HG02763 (cell line): ENCODE measurements at regions not wholly inside any gene's neighbourhood (a gene's known extent, or its start where the extent isn't known, plus 50 kb on each side); places are given as distances from the start of the nearest gene placed in this dataset.
"Not testable (repeated sequence)": the region's sequence is repeated elsewhere in the genome, so short reads cannot be mapped to it uniquely, and the experiment has no call there.

Source experiments
- ATAC-seq: cut with Tn5 transposase; IDR thresholded peaks from one replicate; pipeline ENCODE4 v1.9.1; 2021; ENCODE audit warnings: mild to moderate bottlenecking, moderate library complexity; ENCODE audit not compliant: unreplicated experiment

GRCh38 chr3:157921811-157922210 lies 184.4 kb downstream of the SHOX2 start:
- ATAC-seq: no peak

GRCh38 chr3:157920822-157921700 lies 185.2 kb downstream of the SHOX2 start:
- ATAC-seq: no peak

- ATAC-seq: no peak
Measured at GRCh38 chr3:157919319-157919887, 186.8 kb downstream of the SHOX2 start.

DNA sequence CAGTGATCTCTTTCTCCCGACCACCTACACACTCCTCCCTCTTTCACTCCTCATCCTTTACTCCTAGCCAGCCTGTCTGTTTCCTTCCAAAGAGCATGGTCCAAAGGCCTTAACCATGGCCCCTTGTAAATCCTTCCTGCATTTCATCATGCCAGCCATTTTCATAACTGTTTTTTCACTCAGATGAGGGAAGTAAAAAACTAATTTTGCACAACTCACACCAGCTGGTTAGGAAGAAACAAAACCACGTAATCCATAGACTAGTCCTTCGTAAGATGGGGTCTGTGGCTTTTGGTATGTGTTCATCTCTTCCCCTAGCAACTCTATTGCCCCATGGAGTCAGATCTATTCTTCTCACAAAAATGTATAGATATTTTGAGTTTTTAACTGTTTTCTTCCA lies 187.8 kb downstream of the SHOX2 start:
- ATAC-seq: no peak

DNA sequence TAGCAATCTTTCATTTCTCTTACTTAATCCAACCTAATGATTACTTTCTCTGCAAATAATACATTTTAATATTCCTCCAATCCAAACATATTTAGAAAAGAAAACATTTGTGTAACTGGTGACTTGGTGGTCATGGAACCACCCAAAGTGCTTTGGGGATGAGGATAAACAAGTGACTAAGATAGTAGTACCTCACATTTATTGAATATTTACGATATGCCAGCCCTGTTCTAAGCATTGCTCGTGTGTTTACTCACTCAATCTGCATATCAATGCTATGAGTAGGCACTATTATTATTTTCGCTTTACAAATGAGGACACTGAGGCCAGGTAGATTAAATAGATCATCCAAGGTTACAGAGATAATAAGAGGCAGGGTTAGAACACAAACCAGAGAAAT lies 189.5 kb downstream of the SHOX2 start:
- no peak for ATAC-seq

DNA sequence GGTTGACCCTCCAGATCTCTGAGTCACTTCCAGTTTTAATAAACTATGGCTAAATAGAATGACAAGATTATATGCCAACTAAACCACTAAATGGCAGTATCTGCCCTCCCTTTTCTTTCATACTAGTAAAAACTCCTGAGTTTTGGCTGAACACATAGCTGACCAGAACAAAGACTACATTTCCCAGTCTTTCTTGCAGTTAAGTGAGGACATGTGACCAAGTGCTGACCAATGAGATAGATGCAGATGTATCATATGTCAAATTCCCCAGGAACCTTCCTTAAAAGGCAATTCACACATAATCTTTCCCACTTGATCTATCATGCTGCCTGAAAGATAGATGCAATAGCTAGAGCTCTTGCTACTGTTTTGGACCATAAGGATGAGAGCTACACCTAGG lies 191.3 kb downstream of the SHOX2 start:
- no peak for ATAC-seq

DNA sequence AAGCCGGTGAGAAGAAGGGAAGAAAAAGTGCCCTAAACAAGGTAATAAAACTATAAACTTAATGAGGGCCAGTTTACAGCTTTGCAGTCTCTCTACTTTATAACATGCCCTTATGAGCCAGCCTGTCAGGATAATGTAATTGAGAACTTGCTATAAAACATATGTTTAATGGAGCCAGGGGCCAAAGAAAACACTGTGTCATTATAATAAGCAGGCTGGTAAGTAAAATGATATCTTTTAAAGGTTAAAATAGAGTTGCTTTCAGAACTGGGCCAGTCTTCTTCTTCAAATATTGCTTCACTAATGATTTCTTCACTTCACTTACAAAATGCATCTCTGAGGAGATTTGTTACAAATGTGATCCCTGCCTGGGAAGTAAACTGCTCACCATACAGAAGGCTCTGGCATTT lies 192.5 kb downstream of the SHOX2 start:
- ATAC-seq: no peak

- ATAC-seq: no peak
Measured at GRCh38 chr3:157912514-157913451, 193.4 kb downstream of the SHOX2 start.

- ATAC-seq: no peak
Measured at GRCh38 chr3:157906627-157907026, 199.6 kb downstream of the SHOX2 start.

DNA sequence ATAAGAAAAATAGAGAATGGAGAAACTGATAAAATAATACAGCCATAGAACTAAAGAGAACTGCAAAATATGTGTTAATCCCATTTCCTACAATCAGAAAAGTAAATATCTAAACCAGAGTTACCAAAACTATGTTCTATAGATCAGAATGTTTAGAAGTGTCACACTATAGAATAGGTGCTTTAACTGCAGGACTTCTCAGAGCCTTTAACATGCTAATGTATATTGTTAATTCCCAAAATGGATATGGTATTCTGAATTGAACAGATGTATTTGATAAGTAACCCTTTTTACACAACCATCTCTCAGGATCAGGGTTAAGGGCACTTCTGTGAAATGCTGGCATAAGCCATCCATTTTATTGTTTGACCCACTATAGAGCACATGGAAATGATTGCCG lies 200.3 kb downstream of the SHOX2 start:
- no peak for ATAC-seq

DNA sequence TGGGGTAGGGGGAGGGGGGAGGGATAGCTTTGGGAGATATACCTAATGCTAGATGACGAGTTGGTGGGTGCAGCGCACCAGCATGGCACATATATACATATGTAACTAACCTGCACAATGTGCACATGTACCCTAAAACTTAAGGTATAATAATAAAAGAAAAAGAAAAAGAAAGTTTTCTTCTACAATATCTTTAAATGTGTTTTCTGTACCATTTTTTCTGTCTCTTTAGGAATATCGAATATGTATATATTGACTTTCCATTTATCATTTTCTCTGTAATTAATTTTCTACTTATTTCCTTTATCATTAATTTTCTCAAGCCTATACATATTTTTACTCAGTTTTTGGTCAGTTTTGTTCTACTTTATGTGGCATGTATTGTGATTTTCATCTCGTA lies 203.5 kb downstream of the SHOX2 start:
- not testable (repeated sequence) for ATAC-seq

DNA sequence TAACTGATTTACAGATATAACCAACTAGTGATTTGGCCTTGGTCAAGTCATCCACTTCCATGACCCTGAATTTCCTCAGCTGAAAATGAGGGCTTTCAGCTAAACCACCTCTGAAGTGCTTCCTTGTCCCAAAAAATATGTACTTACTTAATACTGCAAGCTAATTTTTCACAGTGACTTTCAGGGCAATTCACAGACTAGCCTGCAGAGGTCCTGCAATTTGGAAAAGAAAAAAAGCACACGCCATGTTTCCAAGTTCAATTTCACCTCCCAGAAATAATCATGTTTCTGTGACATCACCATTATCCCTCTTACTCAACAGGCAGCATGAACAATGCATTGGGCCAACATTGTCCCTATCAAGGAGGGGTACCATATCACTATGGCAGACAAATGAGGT lies 218.2 kb downstream of the SHOX2 start:
- ATAC-seq: no peak

DNA sequence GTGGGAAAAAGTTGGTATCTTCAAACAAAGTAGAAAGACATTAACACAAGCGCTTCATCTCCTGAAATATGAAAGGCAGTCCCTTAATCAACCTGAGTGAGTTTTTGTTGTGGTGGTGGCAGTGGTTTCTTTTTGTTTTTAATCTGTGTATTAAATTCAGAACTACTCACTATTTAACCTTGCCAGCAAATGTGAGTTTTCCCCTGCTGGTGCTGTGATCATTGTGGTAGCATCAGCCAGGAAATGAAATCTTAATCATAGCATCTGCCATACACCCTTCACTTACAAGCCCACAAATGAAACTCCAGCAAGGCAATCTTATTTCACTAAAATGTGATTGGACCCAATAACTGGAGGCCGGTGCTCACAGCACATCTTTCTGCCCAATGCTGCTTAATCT lies 229.7 kb downstream of the SHOX2 start:
- no peak for ATAC-seq

GRCh38 chr3:157872902-157873301 lies 233.3 kb downstream of the SHOX2 start:
- ATAC-seq: no peak

DNA sequence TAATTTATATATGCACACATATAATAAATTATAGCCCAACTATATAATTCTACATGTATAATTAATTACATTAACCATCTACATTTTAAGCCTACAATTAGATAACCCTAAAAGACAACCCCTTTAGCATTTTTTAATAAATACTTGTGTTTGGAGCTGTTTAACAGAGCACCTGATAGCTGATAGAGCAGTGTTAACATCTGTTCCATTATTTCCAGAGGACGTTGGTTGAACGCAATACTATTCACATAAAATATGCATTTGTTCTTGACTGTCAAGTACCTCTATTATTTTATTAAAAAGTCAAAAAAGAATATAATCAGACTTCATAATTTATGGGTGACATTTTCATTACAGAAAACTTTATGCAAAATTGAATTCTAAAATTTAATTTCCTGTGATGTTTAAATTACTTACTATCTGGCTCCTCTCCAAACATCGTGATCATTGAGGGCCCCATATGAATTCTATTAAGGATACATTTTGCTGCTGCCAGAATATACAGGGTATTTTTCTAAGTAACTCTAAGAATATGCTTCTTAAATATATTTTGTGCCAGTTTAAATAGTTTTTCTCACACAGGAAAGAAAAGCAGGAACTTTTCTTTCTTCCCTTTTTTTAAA lies 234.3 kb downstream of the SHOX2 start:
- no peak for ATAC-seq

GRCh38 chr3:157871248-157871647 lies 235.0 kb downstream of the SHOX2 start:
- ATAC-seq: no peak

DNA sequence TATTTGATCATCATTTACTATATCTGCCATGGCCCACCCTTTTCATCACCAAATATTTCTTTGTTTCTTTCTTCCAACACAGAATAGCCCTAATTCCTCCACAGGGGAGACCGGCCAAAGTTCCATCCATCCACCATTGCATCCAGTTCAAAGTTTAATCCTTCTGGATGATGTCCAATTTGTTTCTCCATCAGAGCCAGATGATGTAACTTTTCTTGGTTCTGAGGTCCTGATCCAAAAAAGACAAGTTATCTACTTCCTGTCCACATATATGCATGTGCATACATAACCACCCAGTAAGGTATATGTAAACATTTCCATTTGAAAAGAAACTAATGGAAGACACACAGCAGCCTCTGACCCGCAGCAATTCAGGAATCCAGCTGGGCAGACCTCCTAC lies 237.3 kb downstream of the SHOX2 start:
- ATAC-seq: no peak

DNA sequence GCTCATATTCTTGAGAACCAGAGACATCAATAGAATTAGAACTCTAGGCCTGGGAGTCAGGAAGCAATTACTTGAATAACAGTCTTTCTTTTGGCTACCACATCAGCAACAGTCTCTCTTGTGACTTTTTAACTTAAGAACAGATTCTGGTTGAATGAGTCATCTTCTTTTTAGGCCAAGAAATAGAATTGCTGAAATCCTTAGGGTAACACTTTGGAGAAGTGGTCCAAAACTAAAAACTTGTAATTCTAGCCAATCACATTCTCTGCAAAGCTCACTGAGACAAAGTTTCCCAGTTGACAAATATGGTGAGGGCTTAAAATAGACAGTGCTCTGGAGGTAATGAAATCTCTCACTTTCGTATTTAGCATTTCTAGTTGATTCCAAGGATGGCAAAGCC lies 238.0 kb downstream of the SHOX2 start:
- ATAC-seq: no peak

GRCh38 chr3:157865352-157866000 lies 240.7 kb downstream of the SHOX2 start:
- ATAC-seq: peak; percentile 90

DNA sequence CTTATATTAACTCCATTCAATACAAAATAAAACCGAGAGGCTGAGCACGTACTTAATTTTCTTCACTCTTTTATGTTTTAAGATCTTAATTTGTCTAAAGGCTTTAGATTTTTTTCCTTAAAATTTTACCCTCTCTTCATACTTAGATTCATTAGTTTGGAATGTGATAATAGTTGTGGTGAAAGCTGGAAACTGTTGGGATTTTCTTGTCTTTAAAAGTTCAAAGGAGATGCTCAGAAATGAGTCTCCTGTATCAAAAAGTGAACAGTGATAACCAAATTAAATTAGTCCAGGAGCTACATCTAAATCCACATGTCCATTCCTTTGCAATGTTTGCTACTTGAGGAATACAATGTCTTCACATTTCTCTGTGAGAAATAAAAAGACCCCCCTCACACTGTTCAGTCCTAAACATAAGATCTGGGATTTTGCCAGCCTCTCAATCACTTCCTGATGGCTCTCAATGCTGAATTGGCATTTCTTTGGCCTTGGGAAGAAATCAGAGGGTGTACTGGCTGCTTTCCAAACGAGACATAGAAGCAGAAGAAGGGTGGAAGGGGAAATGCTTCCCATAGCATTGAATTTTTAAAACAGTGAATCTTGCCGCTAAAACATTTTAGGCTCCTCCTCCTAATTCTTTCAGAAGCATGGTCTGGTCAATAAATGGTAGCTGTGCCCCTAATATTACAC lies 245.0 kb downstream of the SHOX2 start:
- no peak for ATAC-seq
